Epithelial cell of proximal tubule (primary cell): ENCODE measurements at regions not wholly inside any gene's neighbourhood (a gene's known extent, or its start where the extent isn't known, plus 50 kb on each side); places are given as distances from the start of the nearest gene placed in this dataset.

Experiments used
- DNase-seq: peaks from one replicate; pipeline ENCODE4 v3.0.0-alpha.2; 2011; ENCODE audit warnings: low read depth
- H3K4me3 ChIP-seq: 2 replicates; pipeline ENCODE4 v1.5.1; 2011; ENCODE audit warnings: low read depth, mild to moderate bottlenecking, low read length
- CTCF ChIP-seq: conservative IDR thresholded peaks from 2 replicates; pipeline ENCODE4 v1.5.1; 2012; ENCODE audit warnings: low read depth, mild to moderate bottlenecking, low read length

- no peak for TF ChIP-seq CTCF
- no peak for DNase-seq
- H3K4me3 ChIP-seq: no peak overlapping the region
Observed at GRCh38 chr3:115251509-115251908, 104.4 kb upstream of the ZBTB20 start.

GRCh38 chr3:115252679-115253078 is 105.6 kb upstream of the ZBTB20 start:
- no peak for DNase-seq
- H3K4me3 ChIP-seq: no peak overlapping the region
- no peak for TF ChIP-seq CTCF

- DNase-seq: no peak
- H3K4me3 ChIP-seq: no peak overlapping the region
- no peak for TF ChIP-seq CTCF
Observed at GRCh38 chr3:115254492-115255196, 107.6 kb upstream of the ZBTB20 start.

- no peak for TF ChIP-seq CTCF
Observed at GRCh38 chr3:115255197-115255585, 108.1 kb upstream of the ZBTB20 start.

GRCh38 chr3:115270849-115271248 is 123.8 kb upstream of the ZBTB20 start:
- no peak for DNase-seq
- TF ChIP-seq CTCF: no peak
- no peak overlapping the region for H3K4me3 ChIP-seq

More at GRCh38 chr3:115255197-115255585, 108.1 kb upstream of the ZBTB20 start:
- no peak for DNase-seq
- H3K4me3 ChIP-seq: no peak overlapping the region

GRCh38 chr3:115272036-115272824 is 125.1 kb upstream of the ZBTB20 start:
- no peak overlapping the region for H3K4me3 ChIP-seq
- peak; percentile 10 for DNase-seq
- TF ChIP-seq CTCF: no peak
